ENCODE measurements at regions not wholly inside any gene's neighbourhood (a gene's known extent, or its start where the extent isn't known, plus 50 kb on each side); places are given as distances from the start of the nearest gene placed in this dataset.

DNA sequence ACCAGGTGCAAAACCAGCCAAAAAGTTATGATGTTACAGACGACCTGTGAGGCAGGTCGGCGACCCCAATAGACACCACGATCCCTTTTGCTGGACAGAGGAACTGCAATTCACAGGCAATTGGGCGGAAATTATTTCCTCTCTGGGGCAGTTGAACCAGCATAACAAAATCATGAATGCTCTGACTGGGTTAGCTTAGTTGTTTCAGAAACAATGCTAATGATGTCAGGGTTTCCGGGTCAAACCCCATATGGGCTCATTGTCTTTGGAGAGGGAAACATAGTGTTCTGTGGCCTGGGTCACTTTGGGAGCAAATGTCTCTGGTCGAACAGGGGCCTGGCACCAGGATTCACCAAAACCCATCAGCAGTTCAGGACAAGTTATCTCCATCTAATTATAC lies 669.1 kb upstream of the NRP1 start:
- H3K4me3 ChIP-seq (ENCODE audit: low read length), result no peak overlapping the region
- no peak for TF ChIP-seq CTCF (IDR thresholded peaks at IDR 0.05; ENCODE audit: insufficient read depth, low read depth, low read length, missing control alignments)
- DNase-seq (ENCODE audit: low read depth), result no peak

GRCh38 chr10:34002896-34003295 lies 668.4 kb upstream of the NRP1 start:
- DNase-seq (ENCODE audit: low read depth), result no peak
- no peak overlapping the region for H3K4me3 ChIP-seq (ENCODE audit: low read length)
- TF ChIP-seq CTCF (IDR thresholded peaks at IDR 0.05; ENCODE audit: insufficient read depth, low read depth, low read length, missing control alignments), result no peak

GRCh38 chr10:34001831-34002230 lies 667.4 kb upstream of the NRP1 start:
- TF ChIP-seq CTCF (IDR thresholded peaks at IDR 0.05; ENCODE audit: insufficient read depth, low read depth, low read length, missing control alignments), result no peak
- H3K4me3 ChIP-seq (ENCODE audit: low read length), result no peak overlapping the region
- DNase-seq (ENCODE audit: low read depth), result no peak

- peak; percentile 2 for TF ChIP-seq CTCF (IDR thresholded peaks at IDR 0.05; ENCODE audit: insufficient read depth, low read depth, low read length, missing control alignments)
- no peak overlapping the region for H3K4me3 ChIP-seq (ENCODE audit: low read length)
- DNase-seq (ENCODE audit: low read depth), result no peak
Observed at GRCh38 chr10:34001087-34001580, 666.7 kb upstream of the NRP1 start.

DNA sequence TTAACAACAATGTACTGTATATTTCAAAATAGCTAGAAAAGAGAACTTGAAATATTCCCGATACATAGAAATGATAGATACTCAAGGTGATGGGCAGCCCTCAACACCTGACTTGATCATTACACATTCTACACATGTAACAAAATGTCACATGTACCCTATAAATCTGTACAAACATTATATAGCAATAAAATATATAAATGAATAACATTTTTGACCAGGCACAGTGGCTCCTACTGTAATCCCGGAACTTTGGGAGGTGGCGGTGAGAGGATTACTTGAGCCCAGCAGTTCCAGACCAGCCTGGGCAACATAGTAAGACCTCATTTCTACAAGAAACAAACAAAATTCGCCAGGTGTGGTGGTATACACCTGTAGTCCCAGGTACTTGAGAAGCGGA lies 659.5 kb upstream of the NRP1 start:
- TF ChIP-seq CTCF (IDR thresholded peaks at IDR 0.05; ENCODE audit: insufficient read depth, low read depth, low read length, missing control alignments), result no peak
- DNase-seq (ENCODE audit: low read depth), result no peak
- no peak overlapping the region for H3K4me3 ChIP-seq (ENCODE audit: low read length)

DNA sequence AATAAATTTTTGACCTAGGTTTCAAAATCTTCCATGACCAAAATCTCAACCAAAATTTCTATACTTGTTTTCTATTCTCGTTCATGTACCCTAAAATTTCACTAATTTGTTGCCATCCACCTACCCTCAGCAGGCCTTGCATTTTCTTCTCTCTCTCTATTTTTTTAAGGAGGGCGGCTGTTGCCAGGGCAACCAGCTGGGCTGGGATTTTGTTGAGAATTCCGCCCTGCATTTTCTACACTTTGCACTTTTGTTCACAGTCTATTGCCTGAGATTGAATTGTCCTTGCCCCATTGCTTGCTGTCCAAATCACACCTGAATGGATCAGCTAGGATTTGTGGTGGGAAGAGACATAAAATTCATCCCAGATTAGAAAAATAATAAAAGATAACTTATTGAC lies 657.5 kb upstream of the NRP1 start:
- H3K4me3 ChIP-seq (ENCODE audit: low read length), result no peak overlapping the region
- no peak for DNase-seq (ENCODE audit: low read depth)
- TF ChIP-seq CTCF (IDR thresholded peaks at IDR 0.05; ENCODE audit: insufficient read depth, low read depth, low read length, missing control alignments), result no peak

DNA sequence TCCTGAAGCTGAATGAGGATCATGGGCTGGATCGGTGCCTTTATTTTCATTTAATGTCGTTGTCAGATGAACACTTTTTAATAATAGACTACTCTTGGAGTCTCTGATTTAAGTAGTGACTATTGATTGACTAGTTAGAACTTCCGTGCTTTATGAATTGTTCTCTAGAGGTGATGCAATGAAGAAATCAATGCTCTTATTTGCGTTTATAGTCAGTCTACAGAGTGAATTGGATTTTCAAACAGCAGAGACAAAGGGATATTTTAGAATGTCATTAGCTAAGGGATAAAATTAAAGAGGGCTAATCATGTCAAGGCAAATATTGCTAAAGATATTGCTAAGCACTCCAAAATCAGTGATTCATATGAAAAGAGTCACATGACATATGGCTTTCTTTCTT lies 652.0 kb upstream of the NRP1 start:
- TF ChIP-seq CTCF (IDR thresholded peaks at IDR 0.05; ENCODE audit: insufficient read depth, low read depth, low read length, missing control alignments), result no peak
- no peak overlapping the region for H3K4me3 ChIP-seq (ENCODE audit: low read length)
- DNase-seq (ENCODE audit: low read depth), result no peak

Measured in epithelial cell of esophagus (primary cell).